Calu3 (cell line): ENCODE measurements at regions not wholly inside any gene's neighbourhood (a gene's known extent, or its start where the extent isn't known, plus 50 kb on each side); places are given as distances from the start of the nearest gene placed in this dataset.

Experiments
- BruUV-seq: library from RNA; stranded (reverse); fragments of 400-500 nt; replicated peaks from 2 replicates; lab custom pipeline; 2021; lab: Mats Ljungman, UMichigan
- CTCF ChIA-PET: fragments of 300-600 bp; sonication (Branson Sonifier 250); formaldehyde crosslinking; loops from one replicate; lab custom pipeline; 2022; ENCODE audit warnings: antibody characterized with exemption; lab: Charles Lee
- DNase-seq: peaks from one replicate; pipeline ENCODE4 v3.0.0; 2022
- H3K27ac Mint-ChIP-seq: one replicate; pipeline ENCODE4 v1.8.0; 2022; ENCODE audit warnings: mixed read lengths; ENCODE audit not compliant: unreplicated experiment
- H3K27me3 Mint-ChIP-seq: one replicate; pipeline ENCODE4 v1.8.0; 2022; ENCODE audit warnings: mixed read lengths; ENCODE audit not compliant: unreplicated experiment
- H3K36me3 Mint-ChIP-seq: one replicate; pipeline ENCODE4 v1.8.0; 2022; ENCODE audit warnings: mild to moderate bottlenecking, moderate library complexity, mixed read lengths; ENCODE audit not compliant: insufficient read depth, unreplicated experiment
- H3K4me1 Mint-ChIP-seq: one replicate; pipeline ENCODE4 v1.8.0; 2022; ENCODE audit warnings: mild to moderate bottlenecking, low read depth, mixed read lengths; ENCODE audit not compliant: unreplicated experiment
- H3K4me3 Mint-ChIP-seq: one replicate; pipeline ENCODE4 v1.8.0; 2022; ENCODE audit warnings: mild to moderate bottlenecking, low read depth, moderate library complexity, mixed read lengths; ENCODE audit not compliant: unreplicated experiment
- H3K9me3 Mint-ChIP-seq: one replicate; pipeline ENCODE4 v1.8.0; 2022; ENCODE audit warnings: low read depth, mixed read lengths; ENCODE audit not compliant: unreplicated experiment
- CTCF ChIP-seq: fragments of 200-600 bp; IDR thresholded peaks from one replicate; pipeline ENCODE4 v1.8.0; 2022; ENCODE audit warnings: antibody characterized with exemption; ENCODE audit not compliant: unreplicated experiment
- intact Hi-C: fragments of 100-400 bp; cut with micrococcal nuclease; formaldehyde crosslinking; loops from one replicate; pipeline ENCODE4 v1.10.0; 2022; ENCODE audit not compliant: unreplicated experiment

DNA sequence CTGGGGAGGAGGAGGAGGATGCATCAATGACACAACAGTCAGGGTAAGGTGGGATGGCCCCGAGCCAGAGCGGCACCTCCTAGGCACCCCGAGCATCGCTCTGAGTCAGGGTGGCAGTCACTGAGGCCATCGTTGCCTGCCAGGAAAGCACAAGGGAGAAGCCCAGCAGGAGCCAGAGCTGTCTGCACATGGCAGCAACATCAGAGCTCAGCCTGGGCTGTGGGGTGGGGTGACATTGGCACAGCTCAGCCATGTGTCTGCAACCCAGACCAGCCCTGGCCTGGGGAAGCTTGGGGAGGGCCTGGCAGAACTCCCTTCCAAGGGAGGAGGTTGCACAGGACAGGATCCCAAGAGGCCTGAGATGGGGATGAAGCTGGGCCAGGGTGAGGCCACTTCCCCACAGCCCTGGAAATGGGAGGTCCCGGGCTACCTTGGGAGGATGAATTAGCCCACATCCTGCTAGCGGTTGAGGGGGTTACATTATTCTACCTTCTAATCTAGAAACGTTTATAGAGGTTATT lies 255.6 kb downstream of the MAFB start:
- BruUV-seq, result no TSS peak
- peaks cover 47% of the 10 kb centered on the region for H3K27me3 Mint-ChIP-seq
- no peak for TF ChIP-seq CTCF
- no peak overlapping the region for H3K27ac Mint-ChIP-seq
- intact Hi-C loops, result no loop called here
- no peaks in the 10 kb centered on the region for H3K36me3 Mint-ChIP-seq
- no peaks in the 10 kb centered on the region for H3K4me1 Mint-ChIP-seq
- CTCF ChIA-PET, result no interaction called here
- H3K4me3 Mint-ChIP-seq, result no peak overlapping the region
- H3K9me3 Mint-ChIP-seq, result peaks cover 2% of the 10 kb centered on the region
- no peak for DNase-seq

- DNase-seq, result no peak
- CTCF ChIA-PET, result no interaction called here
- BruUV-seq, result no TSS peak
- H3K9me3 Mint-ChIP-seq, result peaks cover 2% of the 10 kb centered on the region
- no peak overlapping the region for H3K27ac Mint-ChIP-seq
- no peak overlapping the region for H3K4me3 Mint-ChIP-seq
- intact Hi-C loops, result no loop called here
- TF ChIP-seq CTCF, result no peak
- no peaks in the 10 kb centered on the region for H3K4me1 Mint-ChIP-seq
- no peaks in the 10 kb centered on the region for H3K36me3 Mint-ChIP-seq
- H3K27me3 Mint-ChIP-seq, result peaks cover 35% of the 10 kb centered on the region
These were observed 257.4 kb downstream of the MAFB start for GRCh38 chr20:40431611-40432010.

GRCh38 chr20:40431112-40431511 lies 257.9 kb downstream of the MAFB start:
- Mint-ChIP-seq H3K4me1 (no peaks in the 10 kb centered on the region), H3K36me3 (no peaks in the 10 kb centered on the region), H3K27me3 (peaks cover 30% of the 10 kb centered on the region), H3K4me3 (no peak overlapping the region), H3K27ac (no peak overlapping the region), H3K9me3 (peaks cover 2% of the 10 kb centered on the region)
- no TSS peak for BruUV-seq
- intact Hi-C loops, result no loop called here
- no peak for DNase-seq
- TF ChIP-seq CTCF, result no peak
- CTCF ChIA-PET, result interaction anchor here (0.6 kb wide), 1 partner anchor 1382 kb away, joined by 6 read pairs; no protein-coding TSS in a partner anchor

- Mint-ChIP-seq H3K27ac (no peak overlapping the region), H3K27me3 (peaks cover 28% of the 10 kb centered on the region), H3K4me1 (no peaks in the 10 kb centered on the region), H3K4me3 (no peak overlapping the region), H3K36me3 (no peaks in the 10 kb centered on the region), H3K9me3 (peaks cover 2% of the 10 kb centered on the region)
- intact Hi-C loops, result no loop called here
- CTCF ChIA-PET, result no interaction called here
- no TSS peak for BruUV-seq
- DNase-seq, result no peak
- TF ChIP-seq CTCF, result no peak
These were observed 262.0 kb downstream of the MAFB start for GRCh38 chr20:40427026-40427425.
